HuH-7.5 (cell line): ENCODE measurements at regions not wholly inside any gene's neighbourhood (a gene's known extent, or its start where the extent isn't known, plus 50 kb on each side); places are given as distances from the start of the nearest gene placed in this dataset.
"Not testable (repeated sequence)": the region's sequence is repeated elsewhere in the genome, so short reads cannot be mapped to it uniquely, and the experiment has no call there.

Experiments used
- DNase-seq: peaks from one replicate; pipeline ENCODE4 v3.0.0; 2011; ENCODE audit warnings: low spot score

- no peak for DNase-seq
Measured at GRCh38 chr4:181752516-181752915, 490.7 kb upstream of the TENM3 start.

DNA sequence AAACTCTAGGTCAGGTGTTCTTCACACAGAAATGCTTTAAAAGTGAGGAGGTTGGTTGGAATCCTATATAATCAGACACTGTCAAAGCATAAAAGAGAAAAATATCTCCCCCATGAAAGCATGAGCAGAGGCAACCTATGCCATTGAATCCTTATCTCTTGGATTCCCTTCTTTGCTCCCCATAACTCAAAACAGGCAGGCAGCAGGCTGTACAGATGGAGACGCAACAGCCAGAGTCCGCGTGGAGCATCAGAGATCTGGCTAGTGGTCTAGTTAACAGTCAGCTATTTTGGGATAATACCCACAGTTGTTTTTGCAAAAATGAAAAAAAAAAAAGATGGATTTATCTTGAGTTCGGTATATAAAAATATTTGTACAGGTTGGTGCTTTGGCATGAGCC is 490.0 kb upstream of the TENM3 start:
- no peak for DNase-seq

- DNase-seq: no peak
Measured at GRCh38 chr4:181755846-181756245, 487.4 kb upstream of the TENM3 start.

- no peak for DNase-seq
Measured at GRCh38 chr4:181756451-181757095, 486.6 kb upstream of the TENM3 start.

DNA sequence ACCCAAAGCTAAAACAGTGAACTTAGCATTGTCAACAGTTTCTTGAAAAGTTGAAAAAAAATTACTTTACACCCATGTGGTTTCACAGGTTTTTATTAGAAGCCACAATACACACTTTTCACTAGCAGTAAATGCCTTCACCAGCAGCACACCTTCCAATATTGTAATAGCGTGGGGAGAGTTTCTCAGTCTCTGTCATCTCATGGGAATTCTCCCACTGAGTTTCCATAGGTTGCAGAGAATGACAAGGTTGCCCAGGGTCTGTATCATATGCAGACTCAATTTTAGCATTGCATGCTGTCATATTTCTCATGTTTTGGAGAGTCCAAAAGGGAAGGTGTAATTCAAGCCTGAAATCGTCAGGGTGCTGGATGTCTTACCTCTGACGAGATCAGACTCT is 486.1 kb upstream of the TENM3 start:
- DNase-seq: no peak

GRCh38 chr4:181757910-181758660 is 485.1 kb upstream of the TENM3 start:
- DNase-seq: no peak

DNA sequence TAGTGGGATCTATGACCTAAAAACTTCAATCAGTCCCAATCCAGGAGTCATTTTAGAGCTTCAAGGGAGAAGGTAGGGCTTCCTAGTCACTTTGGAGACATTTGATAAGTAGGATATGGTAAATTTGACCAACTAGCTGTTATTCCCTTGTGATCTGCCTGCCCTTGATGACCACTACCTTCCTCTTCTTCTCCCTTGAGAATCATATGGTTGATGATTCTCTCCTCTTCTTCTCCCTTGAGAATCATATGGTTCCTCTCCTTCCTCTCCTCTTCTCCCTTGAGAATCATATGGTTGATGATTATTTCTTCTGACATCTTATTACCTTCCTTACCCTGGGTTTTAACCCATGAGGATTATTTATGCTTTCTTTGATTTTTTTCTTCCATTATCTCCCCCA is 482.6 kb upstream of the TENM3 start:
- DNase-seq: no peak

DNA sequence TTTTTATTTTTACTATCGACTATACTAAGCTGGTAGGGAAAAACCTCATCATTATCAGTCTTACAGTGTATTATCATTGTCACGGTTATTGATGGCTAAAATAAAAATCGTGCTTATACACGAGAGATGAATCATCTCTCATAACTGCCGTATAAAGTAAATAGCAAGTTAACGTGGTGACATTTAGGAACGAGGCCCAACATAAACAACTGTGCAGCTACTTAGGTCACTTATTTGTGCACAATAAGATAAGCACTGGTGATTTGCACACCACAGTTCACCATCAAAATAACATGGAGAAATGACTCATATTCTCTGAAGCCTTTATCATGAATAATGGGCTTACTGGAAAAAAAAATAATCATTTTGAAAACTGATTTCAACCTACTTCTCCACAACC is 482.0 kb upstream of the TENM3 start:
- DNase-seq: no peak

- no peak for DNase-seq
Measured at GRCh38 chr4:181766061-181766548, 477.1 kb upstream of the TENM3 start.

DNA sequence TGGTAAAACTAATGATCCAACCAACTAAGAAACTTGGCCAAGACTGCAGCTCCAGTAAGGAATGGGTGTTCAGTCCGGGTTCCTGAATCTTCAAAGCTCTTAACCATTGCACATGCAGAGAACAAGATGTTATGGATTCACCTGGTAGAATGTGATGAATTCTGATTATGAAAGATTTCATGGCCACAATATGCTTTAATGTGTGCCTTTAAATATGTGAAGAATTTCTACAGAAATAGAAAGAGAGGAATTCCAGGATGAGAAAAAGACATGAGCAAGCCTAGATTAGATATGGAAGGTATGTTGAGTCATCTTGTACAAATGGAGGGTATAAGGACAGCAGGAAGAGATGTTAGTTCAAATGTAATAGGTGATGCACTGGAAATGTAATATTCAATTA is 472.2 kb upstream of the TENM3 start:
- DNase-seq: no peak

- DNase-seq: no peak
Measured at GRCh38 chr4:181775298-181775697, 467.9 kb upstream of the TENM3 start.

DNA sequence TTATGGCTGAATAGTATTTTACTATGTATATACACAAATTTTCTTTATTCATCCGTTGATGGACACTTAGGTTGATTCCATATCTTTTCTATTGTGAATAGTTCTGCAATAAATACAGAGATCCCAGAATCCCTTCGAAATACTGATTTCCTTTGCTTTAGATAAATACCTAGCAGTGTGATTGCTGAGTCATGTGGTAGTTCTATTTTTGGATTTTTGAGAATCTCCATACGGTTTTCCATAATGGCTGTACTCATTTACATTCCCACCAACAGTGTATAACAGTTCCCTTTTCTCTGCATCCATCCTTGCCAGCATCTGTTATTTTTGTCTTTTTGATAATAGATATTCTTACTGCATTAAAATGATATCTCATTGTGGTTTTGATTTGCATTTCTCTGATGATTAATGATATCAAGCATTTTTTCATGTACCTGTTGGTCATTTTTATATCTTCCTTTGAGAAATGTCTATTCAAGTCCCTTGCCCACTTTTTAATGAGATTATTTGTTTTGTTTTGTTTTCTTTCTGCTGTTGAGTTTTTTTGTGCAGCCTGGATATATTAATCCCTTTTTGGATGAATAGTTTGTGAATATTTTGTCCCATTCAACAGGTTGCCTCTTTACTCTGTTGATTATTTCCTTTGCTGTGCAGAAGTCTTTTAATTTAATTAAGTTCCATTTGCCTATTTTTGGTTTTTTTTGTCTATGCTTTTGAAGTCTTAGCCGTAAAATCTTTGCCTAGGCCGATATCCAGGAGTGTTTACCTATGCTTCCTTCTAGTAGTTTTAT is 466.7 kb upstream of the TENM3 start:
- DNase-seq: no peak

- no peak for DNase-seq
Measured at GRCh38 chr4:181777518-181777917, 465.7 kb upstream of the TENM3 start.

GRCh38 chr4:181784881-181785280 is 458.3 kb upstream of the TENM3 start:
- DNase-seq: no peak

DNA sequence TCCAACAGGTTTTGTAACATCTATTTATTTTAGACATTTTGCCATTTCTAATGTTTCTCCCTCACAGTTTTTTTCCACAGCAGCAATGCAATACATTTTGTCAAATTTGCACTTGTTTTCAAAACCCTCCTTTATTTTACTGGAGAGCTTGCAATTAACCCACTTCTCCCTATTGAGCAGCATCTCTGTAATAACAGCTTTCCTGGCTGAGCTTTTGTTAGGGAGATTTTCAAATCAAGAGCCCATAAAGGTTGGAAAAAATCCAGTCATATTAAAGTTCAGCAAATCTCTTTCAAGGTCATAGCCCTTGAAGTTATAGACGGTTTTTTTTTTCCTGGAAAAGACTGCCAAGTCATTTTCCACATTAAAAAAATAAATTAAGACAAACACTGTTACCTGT is 450.6 kb upstream of the TENM3 start:
- DNase-seq: no peak

DNA sequence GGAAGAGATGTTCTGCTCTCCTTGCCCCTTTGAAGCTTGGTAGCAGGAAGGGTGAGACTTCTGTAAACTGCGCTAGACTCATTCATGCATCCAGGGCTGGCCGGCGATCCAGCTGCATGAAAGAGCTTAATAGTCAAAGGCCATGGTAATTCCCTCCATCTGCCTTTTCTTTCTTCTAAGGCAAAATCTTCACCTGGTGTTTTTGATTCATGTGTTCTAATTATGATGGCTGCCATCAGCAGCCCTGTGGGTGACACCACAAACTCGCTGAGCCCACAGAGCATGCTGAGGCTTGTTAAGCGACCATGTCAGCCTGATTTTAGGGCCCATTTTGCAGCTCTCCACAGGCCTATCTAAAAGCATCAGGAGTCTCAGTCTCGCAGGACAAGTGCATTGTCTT is 450.1 kb upstream of the TENM3 start:
- DNase-seq: no peak

GRCh38 chr4:181796502-181796901 is 446.7 kb upstream of the TENM3 start:
- no peak for DNase-seq

DNA sequence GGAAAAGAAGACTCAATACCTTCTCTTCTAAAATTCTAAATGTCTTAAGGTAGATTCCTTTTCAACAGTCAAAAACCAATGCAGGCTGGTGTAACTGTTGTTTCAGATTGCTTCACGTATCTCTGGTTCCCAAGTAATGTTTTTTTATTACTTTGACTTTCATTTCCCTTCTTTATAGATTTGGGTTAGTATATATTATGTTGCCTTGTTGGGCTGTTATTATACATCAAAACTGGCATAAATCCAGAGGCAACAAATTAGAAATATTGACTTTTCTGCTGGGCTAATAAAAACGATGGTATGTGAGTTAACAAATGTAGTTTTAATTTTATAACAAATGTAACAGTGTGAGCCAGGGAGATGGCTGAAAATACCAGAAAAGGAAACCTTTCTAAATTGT is 444.7 kb upstream of the TENM3 start:
- no peak for DNase-seq

GRCh38 chr4:181799561-181800069 is 443.6 kb upstream of the TENM3 start:
- DNase-seq: no peak

DNA sequence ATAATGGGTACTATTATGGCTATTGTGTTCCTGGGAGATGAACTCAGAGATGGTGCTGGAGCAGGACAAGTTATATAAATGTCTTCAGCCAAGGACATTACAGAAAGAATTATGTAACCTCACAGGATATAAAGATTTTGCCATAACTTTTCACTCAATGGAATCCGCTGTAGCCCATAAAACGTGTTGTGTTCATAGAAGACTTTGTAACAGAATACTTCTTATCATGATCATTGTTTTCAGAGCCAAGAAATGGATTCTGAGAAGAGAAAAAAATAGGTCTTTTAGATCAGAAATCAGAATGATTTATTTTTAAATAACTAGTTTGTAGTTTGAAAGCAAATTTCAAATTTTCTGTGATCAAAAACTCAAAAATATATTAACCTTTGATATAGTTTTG is 441.0 kb upstream of the TENM3 start:
- DNase-seq: no peak

- no peak for DNase-seq
Measured at GRCh38 chr4:181807771-181808170, 435.4 kb upstream of the TENM3 start.

GRCh38 chr4:181810711-181811110 is 432.5 kb upstream of the TENM3 start:
- DNase-seq: no peak

GRCh38 chr4:181811550-181811949 is 431.7 kb upstream of the TENM3 start:
- DNase-seq: not testable (repeated sequence)
